ENCODE measurements at regions not wholly inside any gene's neighbourhood (a gene's known extent, or its start where the extent isn't known, plus 50 kb on each side); places are given as distances from the start of the nearest gene placed in this dataset.

DNA sequence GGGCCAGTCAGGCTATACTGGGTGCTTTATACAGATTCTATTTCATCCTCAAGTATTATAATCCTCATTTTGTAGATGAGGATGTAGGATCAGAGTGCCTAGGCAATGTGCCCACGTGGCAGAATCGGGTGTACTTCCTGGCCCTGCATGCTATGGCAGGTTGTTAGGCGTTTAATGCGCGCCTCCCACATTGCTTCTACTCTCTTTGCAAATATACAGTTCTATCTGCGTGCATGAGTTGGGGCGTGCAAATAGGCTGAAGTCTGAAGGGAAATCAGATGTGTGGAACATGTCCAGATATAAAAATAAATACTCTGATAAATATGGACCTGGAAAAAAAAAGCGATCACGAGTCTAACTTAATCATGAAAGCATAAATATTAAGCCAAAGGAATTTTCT, 194.7 kb upstream of the FMN2 start:
- TF ChIP-seq CTCF (conservative IDR thresholded peaks at IDR 0.05; ENCODE audit: low read depth, low read length) (no peak), EZH2phosphoT487 (IDR thresholded peaks at IDR 0.05; ENCODE audit: borderline replicate concordance, low read length) (no peak), EZH2 (IDR thresholded peaks at IDR 0.05; ENCODE audit: low read length, unreplicated experiment) (no peak)

All from PC-3 (cell line).